NCI-H748 (cell line): ENCODE measurements at regions not wholly inside any gene's neighbourhood (a gene's known extent, or its start where the extent isn't known, plus 50 kb on each side); places are given as distances from the start of the nearest gene placed in this dataset.

ENCODE experiments used
- DNase-seq: peaks from one replicate; lab custom pipeline; 2025; ENCODE audit not compliant: unreplicated experiment; lab: John Stamatoyannopoulos, UW

DNA sequence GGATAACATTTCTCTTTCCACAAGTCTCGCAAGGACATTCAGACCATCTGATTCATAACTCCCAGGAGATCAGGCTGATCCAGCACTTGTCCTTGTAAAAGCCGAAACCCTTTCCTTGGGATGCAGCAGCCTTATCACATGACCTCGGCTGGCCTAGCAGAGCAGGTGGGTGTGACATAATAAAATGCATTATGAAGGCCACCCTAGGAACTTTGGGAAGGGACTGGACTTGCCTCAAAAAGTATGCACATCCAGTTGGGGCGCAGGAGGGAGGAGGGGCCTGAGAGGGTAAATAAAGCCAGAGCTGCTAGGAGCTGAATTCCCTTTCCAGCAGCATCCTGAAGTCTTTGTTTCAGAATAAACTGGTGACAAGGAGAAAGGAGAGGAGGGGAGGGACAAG lies 260.8 kb downstream of the SNX13 start:
- DNase-seq, result no peak

DNA sequence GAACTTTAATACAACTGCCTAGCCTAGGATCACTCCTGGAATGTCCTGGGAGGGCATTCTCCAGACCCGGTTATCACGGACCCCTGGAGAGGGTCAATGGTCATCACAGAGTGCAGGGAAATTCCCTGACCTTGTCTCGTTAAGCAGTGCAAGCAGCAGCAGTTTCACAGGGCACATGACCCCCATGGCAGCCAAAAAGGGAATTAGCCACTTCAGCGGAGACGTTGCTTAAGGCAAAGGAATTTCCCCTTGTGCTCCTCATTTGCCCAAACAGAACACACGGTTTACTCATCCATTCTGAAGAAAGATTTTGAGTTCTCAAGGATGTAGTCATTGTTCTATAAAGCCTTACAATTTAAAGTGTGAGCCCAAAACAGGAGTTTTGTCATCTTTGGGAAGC lies 260.3 kb downstream of the SNX13 start:
- DNase-seq, result no peak

DNA sequence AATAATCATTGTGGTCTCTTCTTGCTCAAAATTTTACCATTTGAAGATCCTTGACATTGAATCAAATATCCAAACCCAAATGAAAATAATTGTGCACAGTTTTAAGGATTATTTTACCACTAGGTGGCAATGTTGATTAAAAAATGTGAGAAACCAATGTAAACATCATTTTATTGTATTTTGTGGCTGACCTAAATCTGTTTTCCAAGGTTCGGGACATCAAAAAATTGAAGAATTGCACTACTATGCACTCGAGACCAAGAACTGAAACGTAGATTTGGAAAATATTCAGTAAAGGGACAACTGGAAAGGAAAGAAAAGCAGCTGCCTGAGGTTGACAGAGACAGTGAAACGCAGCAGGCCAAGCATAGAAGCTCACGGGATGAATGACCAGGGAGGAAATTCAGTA lies 259.3 kb downstream of the SNX13 start:
- peak; percentile 38 for DNase-seq

DNA sequence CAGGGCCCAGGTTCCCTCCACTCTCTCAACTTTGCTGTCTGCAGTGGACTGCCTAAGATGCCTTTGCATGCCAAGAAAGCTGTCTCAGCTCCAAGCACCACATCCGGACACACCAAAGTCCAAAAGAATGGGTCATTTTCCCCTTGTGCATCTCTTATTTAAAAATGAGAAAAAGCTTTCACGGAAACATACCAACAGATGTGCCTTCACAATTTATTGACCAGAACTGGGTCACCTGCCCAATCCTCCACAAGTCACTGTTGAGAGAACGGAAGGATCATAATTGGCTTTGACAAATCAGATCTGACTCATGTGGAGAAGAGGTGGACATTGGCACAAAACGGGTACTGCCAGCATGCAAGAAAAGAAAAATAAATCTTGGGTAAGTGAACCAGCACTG lies 258.3 kb downstream of the SNX13 start:
- DNase-seq, result no peak

DNA sequence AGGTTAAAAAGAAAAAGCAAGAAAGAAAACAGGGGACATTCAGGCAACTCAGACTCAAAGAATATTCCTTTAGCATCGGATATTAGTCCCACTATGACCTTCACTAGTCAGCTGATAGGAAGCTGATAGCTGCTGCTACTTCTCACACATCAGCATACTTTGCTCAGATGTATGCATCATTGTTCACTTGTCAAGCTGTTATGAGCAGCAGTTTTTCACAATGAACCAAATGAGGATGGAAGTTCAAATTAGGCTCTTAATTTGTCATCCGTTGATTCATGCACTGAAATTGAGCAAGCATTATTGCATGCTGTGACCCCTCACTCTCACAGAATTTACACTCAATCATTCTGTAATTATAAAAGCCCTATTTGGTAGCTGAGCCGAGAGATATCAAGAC lies 257.7 kb downstream of the SNX13 start:
- DNase-seq, result no peak

DNA sequence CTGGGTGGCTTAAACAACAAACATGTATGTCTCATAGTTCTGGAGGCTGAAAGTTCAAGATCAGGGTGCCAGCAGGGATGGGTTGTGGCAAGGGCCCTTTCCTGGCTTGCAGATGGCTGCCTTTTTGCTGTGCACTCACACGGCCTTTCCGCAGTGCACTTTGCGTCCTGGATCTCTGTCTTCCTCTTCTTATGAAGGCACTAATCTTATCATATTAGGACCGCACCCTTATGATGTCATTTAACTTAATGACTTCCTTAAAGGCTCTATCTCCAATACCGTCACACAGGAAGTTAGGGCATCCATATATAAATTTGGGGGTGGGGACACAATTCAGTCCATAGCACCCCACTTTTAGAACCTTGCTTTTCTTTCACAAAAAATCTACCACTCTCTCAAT lies 255.2 kb downstream of the SNX13 start:
- DNase-seq, result no peak

DNA sequence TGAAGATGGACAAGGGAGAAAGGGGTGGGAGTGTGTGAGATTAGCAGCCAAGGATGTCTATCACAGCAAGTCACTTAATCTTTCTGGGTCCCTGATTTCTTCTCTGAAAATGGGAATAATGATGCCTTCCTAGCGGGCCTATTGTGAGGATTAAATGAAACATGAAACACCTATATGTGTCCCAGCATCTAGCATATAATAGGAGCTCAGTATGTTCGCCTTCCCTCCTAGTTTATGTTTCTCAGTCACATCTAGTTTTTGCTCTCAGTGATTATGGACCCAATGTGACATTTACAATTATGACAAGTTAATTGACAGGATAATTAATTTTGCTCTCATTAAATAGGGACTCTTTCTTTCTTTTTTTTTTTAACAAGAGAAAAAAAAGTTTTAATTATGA lies 252.9 kb downstream of the SNX13 start:
- no peak for DNase-seq

DNA sequence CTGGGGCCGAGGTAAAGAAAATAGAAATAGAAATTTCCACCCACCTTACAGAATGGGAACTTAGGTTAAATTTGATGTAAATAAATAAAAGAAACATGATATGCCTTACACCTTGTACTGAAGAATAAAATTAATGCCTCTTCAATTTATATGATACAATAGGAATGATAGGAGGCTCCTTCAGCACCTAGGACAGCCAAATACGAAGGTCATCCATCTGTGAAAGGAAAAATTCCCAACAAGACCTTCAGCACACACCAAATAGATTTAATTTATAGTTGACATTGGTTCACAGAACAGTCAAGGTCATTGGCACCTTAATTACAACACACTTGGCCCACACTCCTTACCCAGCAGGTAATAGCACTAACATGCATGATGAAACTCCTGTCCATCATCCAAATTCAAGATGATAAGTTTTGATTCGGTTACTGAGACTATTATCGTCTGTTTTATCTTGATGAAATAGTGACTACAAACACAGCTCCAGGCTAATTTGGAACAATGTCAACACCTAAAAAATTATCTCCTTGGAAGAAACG lies 250.9 kb downstream of the SNX13 start:
- DNase-seq, result no peak

DNA sequence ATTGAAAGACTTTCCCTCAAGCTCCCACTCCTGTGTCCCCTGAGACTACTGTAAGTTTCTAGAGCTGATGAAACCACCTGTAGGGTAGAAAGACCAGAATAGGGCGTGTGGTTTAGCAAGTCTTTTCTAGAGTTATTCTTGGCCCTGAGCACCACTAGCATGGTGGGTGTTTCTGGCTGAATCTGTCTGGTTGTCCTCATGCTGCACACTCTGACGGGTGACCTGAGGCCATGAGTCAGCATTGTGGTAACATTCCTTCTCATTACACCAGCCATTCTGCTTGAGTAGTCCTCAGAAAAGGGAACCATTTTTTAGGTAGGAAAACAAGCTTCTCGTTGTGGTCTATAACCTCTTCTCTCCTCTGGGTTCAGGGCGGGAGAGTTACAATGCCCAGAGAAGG lies 250.3 kb downstream of the SNX13 start:
- no peak for DNase-seq

DNA sequence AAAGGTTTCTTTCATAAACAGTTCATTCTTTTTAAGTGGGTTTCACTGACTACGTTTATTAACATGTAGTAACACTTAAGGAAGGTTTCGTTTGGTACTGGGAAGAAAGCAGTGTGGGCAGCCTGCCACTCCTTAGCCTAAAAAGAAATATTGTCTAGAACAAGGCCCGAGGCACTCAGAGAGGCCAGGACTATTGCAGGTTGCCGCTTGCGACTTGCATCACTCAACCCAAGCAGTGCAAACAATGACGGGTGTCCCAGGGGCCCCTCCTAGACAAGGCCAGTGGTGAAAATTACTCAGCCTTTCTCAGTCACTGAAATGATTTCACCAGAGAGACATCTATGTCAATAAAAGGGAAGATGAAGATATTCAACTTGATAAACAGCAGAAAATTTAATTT lies 243.9 kb downstream of the SNX13 start:
- no peak for DNase-seq

DNA sequence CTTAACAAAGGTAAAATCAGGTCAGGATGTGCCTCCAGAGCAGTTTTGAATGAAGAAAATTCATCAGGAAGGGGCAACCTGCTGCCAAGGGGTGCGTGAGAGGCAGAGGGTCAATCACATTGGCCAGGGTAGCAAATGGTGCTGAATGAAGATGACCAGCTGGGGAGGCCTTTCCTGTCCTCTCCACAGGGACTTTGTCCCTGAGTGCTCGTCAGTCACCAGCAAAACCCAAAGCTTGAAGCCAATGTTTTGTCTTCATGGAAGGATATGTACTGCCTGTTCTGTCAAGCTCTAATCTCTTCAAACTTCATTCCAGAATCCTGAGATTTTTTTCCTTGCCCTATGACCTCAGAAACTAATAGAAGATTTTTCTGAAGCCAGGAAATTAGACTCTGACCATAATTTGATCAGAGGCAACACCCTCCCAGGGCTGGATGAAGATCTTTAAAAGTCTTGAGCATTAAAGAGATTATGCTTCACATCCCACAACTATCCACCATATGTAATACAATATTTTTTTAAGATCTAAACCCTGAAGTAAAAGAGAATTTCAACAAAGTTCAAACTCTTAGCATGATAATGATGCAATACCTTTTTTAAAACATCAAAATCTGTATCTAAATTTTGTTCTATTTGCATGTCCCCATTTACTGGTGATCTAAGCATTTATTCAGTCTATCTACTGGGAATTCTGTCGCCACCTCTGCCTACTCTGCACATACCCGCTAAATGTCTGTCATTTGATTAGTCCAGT lies 243.0 kb downstream of the SNX13 start:
- no peak for DNase-seq

DNA sequence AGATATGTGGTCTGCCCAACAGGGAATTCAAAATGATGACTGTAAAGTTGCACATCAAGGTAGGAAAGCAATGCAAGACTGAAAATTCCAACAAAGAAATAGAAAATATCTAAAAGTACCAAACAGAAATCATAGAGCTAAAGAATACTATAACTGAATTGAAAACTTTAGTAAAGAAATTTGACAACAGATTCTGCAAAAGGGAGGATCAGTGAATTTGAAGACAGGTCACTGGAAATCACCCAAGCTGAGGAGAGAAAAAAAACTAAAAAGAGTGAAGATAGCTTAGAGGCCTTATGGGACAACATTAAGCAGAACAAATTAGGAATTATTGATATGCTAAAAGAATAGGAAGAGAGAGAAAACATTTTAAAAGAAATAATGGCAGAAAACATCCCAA lies 240.6 kb downstream of the SNX13 start:
- DNase-seq, result no peak

DNA sequence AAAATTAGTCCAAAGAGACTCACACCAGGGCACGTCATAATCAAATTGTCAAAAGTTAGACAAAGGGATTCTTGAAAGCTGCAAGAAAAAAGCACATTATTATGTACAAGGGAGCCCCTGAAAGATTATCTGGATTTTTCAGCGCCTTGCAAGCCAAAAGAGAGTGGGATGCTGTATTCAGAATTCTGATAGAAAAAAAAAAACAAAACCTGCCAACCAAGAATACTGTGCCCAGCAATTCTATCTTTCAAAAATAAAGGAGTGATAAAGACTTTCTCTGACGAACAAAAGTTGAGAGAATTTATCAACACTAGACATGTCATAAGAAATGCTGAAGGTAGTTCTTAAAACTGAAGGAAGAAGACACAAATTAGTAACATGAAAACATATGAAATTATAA lies 240.2 kb downstream of the SNX13 start:
- no peak for DNase-seq

DNA sequence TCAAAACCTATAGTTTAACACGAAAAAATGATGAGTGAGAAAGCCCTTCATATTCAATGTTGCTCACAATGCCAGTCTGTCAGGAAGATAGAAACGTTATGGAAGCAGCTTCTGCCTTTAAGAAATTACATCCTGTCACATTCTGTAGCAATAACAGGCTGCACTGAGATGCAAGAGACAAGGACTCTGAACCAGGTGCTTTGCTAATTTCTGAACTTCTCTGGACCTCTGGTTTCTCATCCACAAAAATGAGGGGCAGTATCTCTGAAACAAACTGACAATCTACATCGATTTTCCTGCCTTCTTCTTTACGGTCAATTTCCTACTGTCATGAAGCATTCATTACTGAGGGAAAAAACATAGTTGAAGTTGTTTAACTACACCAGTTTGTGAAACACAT lies 234.0 kb downstream of the SNX13 start:
- DNase-seq, result no peak

DNA sequence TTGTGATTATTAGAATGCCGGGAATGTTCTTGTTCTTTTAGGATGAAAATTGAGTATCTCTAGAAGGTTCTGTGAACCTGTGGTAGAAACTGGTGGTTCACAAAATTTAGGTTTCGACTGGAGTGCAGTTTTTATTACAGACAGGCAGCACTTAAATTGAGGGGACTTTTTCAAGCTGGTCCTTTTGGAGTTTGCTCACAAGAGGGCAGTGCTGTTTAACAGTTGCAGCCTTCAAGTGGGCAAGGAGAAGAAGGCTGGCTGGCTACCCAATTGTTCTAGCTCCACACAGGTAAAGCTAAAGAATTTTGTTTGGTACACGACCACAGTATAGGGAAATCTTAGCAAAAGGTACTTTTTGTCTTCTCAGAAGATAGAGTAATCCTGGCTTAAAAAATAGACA lies 233.6 kb downstream of the SNX13 start:
- DNase-seq, result peak; percentile 64

DNA sequence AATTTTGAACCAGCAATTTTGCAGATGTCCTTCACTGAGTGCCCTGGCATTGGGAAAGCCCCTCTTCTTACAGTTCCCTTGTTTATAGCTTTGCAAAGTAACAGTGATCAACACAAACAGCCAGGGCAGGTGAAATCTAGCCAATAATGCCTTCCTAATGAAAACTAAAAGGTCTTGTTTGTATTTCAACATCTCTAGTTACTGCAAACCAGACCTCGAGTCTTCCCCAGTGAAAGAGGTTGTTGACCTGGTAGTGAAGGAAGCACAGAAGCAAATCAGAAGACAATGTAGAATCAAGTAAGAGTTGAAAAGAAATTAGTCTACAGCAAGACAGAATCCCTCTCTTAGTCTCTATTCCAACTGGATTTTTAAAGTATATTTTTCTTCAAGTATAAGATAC lies 231.2 kb downstream of the SNX13 start:
- DNase-seq, result no peak

DNA sequence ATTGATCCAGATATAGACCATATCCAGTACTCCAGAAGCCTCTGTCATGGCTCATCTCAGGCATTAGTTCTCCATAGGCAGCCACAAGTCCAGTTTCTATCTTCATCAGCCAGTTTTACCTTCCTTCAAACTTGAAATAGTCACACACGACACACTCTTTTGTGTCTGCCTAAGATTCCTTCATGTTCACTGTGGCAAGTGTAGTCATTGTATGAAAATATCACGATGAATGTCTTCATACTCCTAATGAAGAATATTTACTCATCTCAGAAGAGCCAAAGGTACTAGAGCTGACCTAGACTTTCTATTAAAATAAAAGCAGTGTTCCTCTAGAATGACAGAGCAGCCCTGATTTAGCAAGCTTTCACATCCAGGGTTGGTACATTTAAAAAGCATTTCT lies 230.7 kb downstream of the SNX13 start:
- DNase-seq, result no peak

DNA sequence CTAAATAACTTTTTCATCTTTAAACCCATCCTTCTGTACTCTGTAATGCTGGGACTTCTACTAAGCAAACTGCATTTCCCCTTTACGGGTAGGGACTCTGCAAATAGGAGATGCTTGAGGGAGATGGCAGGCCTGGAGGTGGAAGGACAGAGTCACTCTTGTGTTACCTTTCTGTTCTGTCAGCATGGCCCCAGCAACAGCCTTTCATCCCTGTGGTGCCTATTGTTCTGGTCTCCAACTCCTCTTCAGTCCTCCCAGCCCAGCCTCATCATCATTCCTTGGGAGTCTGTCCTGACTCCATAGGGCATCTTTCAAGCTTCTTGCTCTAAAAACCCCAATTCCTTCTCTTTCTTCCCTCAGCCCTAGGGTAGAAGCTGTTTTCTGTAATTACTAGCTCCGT lies 230.0 kb downstream of the SNX13 start:
- DNase-seq, result no peak

DNA sequence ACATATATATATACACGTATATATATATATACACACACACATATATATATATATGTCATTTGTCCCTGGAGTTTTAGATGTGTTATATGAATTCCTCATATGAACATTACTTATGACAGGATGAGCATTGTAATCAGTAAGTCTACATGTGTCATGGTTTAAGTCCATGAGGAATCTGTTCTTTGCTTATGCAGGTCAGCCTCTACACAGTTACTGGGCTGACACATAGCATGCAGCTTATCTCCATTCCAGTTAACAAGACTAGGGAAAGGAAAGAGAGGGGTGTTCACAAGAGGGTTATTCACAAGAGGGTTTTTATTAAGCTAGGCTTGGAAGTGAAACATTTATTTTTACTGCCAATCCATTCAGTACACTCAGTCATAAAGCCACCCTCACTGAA lies 226.7 kb downstream of the SNX13 start:
- no peak for DNase-seq

DNA sequence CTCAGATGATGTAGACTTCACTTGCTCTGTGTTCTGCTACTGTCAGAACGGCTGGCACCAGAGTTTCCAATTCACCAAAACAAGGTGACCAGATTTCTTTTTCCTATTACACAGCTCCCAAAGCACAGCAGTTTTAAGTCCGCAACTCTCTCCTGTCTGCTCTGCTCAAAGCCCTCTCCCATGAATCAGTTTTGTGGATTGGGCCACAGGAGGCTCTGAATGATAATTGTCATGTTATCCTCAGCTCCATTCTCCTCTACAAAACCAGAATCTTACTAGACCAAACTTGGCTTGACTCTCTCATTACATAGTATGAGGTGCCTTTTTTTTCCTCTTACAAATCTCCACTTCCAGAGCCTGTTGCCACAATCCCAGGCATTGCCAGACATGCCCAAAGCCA lies 223.5 kb downstream of the SNX13 start:
- DNase-seq, result no peak

DNA sequence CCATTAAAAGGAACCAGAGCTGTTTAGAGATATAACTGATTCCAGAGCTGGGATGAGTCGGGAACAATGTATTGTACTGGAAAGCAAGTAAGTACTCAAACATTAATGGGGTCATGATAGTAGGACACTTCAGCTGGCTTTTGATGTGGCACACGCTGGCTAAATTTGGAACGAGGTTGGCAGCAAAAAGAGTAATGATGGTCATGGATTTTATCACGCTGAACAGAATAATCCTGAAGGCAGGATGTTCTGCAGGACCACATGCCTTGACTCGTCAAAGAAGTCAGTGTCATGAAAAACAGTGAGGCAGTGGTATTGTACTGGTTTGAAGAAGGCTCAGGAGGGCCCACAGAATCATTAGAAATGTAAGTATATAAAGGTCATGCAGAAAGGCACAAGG lies 220.3 kb downstream of the SNX13 start:
- no peak for DNase-seq

DNA sequence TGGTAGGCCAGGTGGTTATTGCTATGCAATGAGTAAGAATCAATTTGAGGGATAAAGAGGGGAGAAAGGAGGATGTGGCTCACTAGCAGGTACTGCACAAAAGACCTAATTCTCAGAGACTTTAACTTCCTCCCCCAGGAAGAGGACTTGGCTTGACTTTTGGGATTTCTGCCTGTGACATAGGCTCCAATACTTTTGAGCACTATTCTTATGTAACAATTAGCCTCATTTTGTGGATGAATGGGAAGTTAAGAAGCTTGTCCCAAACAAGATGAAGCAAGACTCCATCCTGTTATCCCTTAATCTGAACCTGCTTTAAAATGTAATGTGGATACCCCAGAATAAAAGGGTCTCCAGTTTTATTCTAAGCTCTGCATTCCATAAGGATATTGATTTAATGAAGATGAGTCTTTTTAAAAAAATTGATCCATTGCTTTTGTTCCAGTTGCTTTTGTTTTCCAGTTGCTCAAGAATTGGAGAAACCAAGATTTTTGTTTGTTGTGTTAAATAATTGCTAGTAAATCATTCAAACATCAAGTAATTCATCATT lies 218.5 kb downstream of the SNX13 start:
- no peak for DNase-seq

DNA sequence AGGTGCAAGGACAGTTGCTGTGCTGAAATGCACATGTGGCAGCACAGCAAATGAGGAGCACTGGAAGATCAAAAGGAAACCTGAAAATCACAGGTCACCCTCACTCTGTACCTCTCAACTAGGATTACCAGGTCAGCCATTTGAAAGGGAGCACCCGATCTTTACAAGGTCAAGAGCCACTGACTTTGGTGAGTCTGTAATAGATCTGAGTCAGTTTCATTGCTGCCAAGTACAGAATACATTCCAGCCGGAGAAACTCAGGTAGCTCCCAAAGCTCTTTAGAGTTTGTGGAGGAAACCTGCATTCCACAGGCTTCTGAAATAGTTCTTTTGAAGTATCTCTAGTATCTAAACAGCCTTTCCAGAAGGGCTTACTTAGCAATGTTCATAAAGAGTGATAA lies 217.5 kb downstream of the SNX13 start:
- no peak for DNase-seq
